Activated CD8-positive, alpha-beta memory T cell treated with anti-CD3 and anti-CD28 coated beads for 24 hours (primary cell): ENCODE measurements at regions not wholly inside any gene's neighbourhood (a gene's known extent, or its start where the extent isn't known, plus 50 kb on each side); places are given as distances from the start of the nearest gene placed in this dataset.
"Not testable (repeated sequence)": the region's sequence is repeated elsewhere in the genome, so short reads cannot be mapped to it uniquely, and the experiment has no call there.

Source experiments
- DNase-seq: peaks from one replicate; pipeline ENCODE4 v3.0.0-alpha.2; 2020

GRCh38 chr5:62197697-62198096, 108.3 kb upstream of the KIF2A start:
- DNase-seq: no peak

GRCh38 chr5:62198421-62198820, 107.6 kb upstream of the KIF2A start:
- DNase-seq: no peak

GRCh38 chr5:62199792-62200716, 106.0 kb upstream of the KIF2A start:
- DNase-seq: no peak

- no peak for DNase-seq
These were observed 99.7 kb upstream of the KIF2A start for GRCh38 chr5:62206150-62206829.

GRCh38 chr5:62208218-62208852, 97.7 kb upstream of the KIF2A start:
- no peak for DNase-seq

GRCh38 chr5:62211405-62211804, 94.6 kb upstream of the KIF2A start:
- no peak for DNase-seq

GRCh38 chr5:62212648-62213047, 93.4 kb upstream of the KIF2A start:
- DNase-seq: no peak

- no peak for DNase-seq
These were observed 91.3 kb upstream of the KIF2A start for GRCh38 chr5:62214701-62215100.

- DNase-seq: not testable (repeated sequence)
These were observed 89.4 kb upstream of the KIF2A start for GRCh38 chr5:62216603-62217002.

GRCh38 chr5:62217095-62217494, 88.9 kb upstream of the KIF2A start:
- DNase-seq: not testable (repeated sequence)

- DNase-seq: not testable (repeated sequence)
These were observed 87.1 kb upstream of the KIF2A start for GRCh38 chr5:62218860-62219259.

- DNase-seq: not testable (repeated sequence)
These were observed 84.1 kb upstream of the KIF2A start for GRCh38 chr5:62221881-62222280.

GRCh38 chr5:62222305-62222704, 83.7 kb upstream of the KIF2A start:
- DNase-seq: not testable (repeated sequence)

- peak; percentile 82 for DNase-seq
These were observed 82.7 kb upstream of the KIF2A start for GRCh38 chr5:62223312-62223670.

GRCh38 chr5:62224987-62225601, 80.9 kb upstream of the KIF2A start:
- DNase-seq: not testable (repeated sequence)

- DNase-seq: not testable (repeated sequence)
These were observed 75.1 kb upstream of the KIF2A start for GRCh38 chr5:62230876-62231388.

GRCh38 chr5:62231576-62231975, 74.4 kb upstream of the KIF2A start:
- DNase-seq: no peak

GRCh38 chr5:62232218-62232617, 73.8 kb upstream of the KIF2A start:
- DNase-seq: not testable (repeated sequence)

- not testable (repeated sequence) for DNase-seq
These were observed 72.6 kb upstream of the KIF2A start for GRCh38 chr5:62233083-62234046.

- not testable (repeated sequence) for DNase-seq
These were observed 69.4 kb upstream of the KIF2A start for GRCh38 chr5:62236593-62236992.

GRCh38 chr5:62237944-62238343, 68.1 kb upstream of the KIF2A start:
- DNase-seq: not testable (repeated sequence)

- not testable (repeated sequence) for DNase-seq
These were observed 67.4 kb upstream of the KIF2A start for GRCh38 chr5:62238584-62238983.
